HEK293 (cell line): ENCODE measurements at regions not wholly inside any gene's neighbourhood (a gene's known extent, or its start where the extent isn't known, plus 50 kb on each side); places are given as distances from the start of the nearest gene placed in this dataset.

ENCODE experiments used
- CTCF ChIA-PET: fragments of 350-600 bp; formaldehyde crosslinking; extraction: SDS; loops from one replicate; lab custom pipeline; 2021; ENCODE audit warnings: antibody characterized with exemption; lab: Yijun Ruan, JAX
- POLR2A ChIA-PET: fragments of 300-600 bp; formaldehyde crosslinking; extraction: SDS; loops from one replicate; lab custom pipeline; 2020; ENCODE audit warnings: antibody characterized with exemption, inconsistent platforms; lab: Yijun Ruan, JAX
- H3K27ac ChIP-seq: fragments of 200-500 bp; sonication (Bioruptor generic); 2 replicates; pipeline ENCODE4 v1.5.1; 2014; ENCODE audit warnings: low read depth, low read length, control low read depth, inconsistent platforms; ENCODE audit errors: extremely low read depth
- H3K36me3 ChIP-seq, 2 experiments: fragments of 200-500 bp in 1 of 2; sonication (Bioruptor generic) in 1 of 2; 1 replicate in 1 of 2; 2 replicates in 1 of 2; pipeline ENCODE4 v1.5.1; 2014 to 2017; ENCODE audit warnings: inconsistent platforms in 2 of 2, low read length in 2 of 2; ENCODE audit not compliant: control insufficient read depth in 2 of 2, insufficient read depth in 1 of 2
- H3K4me1 ChIP-seq: fragments of 200-500 bp; sonication (Bioruptor generic); 2 replicates; pipeline ENCODE4 v1.5.1; 2014; ENCODE audit warnings: mild to moderate bottlenecking, low read length, inconsistent platforms; ENCODE audit not compliant: control insufficient read depth, insufficient read depth
- H3K4me3 ChIP-seq: 2 replicates; pipeline ENCODE4 v1.5.1; 2011; ENCODE audit warnings: low read depth, mild to moderate bottlenecking, control low read depth, low read length, moderate library complexity
- H3K9me3 ChIP-seq: fragments of 200-500 bp; sonication (Bioruptor generic); 2 replicates; pipeline ENCODE4 v1.5.1; 2014; ENCODE audit warnings: low read depth, low read length, inconsistent platforms; ENCODE audit not compliant: control insufficient read depth, insufficient read depth
- GLI4 ChIP-seq: fragments of 450-650 bp; formaldehyde crosslinking; IDR thresholded peaks from 2 replicates; pipeline ENCODE4 v1.5.1; 2016; ENCODE audit warnings: missing biosample characterization, missing genetic modification characterization
- HOXA7 ChIP-seq: sonication (generic); formaldehyde crosslinking; IDR thresholded peaks from 2 replicates; pipeline ENCODE4 v1.8.1; 2022; ENCODE audit warnings: missing genetic modification reagents, borderline replicate concordance
- KLF7 ChIP-seq: fragments of 450-650 bp; formaldehyde crosslinking; IDR thresholded peaks from 2 replicates; pipeline ENCODE4 v1.5.1; 2016; ENCODE audit warnings: missing biosample characterization, missing genetic modification characterization, borderline replicate concordance
- SALL2 ChIP-seq: fragments of 450-650 bp; formaldehyde crosslinking; IDR thresholded peaks from 2 replicates; pipeline ENCODE4 v1.5.0; 2017; ENCODE audit warnings: missing biosample characterization, mild to moderate bottlenecking, missing genetic modification characterization, borderline replicate concordance
- ZEB2 ChIP-seq: fragments of 450-650 bp; formaldehyde crosslinking; IDR thresholded peaks from 2 replicates; pipeline ENCODE4 v1.5.1; 2016; ENCODE audit warnings: missing biosample characterization, missing genetic modification characterization
- ZIC2 ChIP-seq: fragments of 450-650 bp; formaldehyde crosslinking; IDR thresholded peaks from 2 replicates; pipeline ENCODE4 v1.5.1; 2016; ENCODE audit warnings: missing biosample characterization, missing genetic modification characterization
- ZNF138 ChIP-seq: fragments of 450-650 bp; formaldehyde crosslinking; IDR thresholded peaks from 2 replicates; pipeline ENCODE4 v1.5.1; 2016; ENCODE audit warnings: missing biosample characterization, missing genetic modification characterization, borderline replicate concordance
- ZNF202 ChIP-seq: fragments of 450-650 bp; formaldehyde crosslinking; IDR thresholded peaks from 2 replicates; pipeline ENCODE4 v1.5.1; 2016; ENCODE audit warnings: missing biosample characterization, missing genetic modification characterization, borderline replicate concordance
- ZNF214 ChIP-seq: fragments of 450-650 bp; formaldehyde crosslinking; IDR thresholded peaks from 2 replicates; pipeline ENCODE4 v1.5.1; 2017; ENCODE audit warnings: missing biosample characterization, mild to moderate bottlenecking, missing genetic modification characterization, borderline replicate concordance
- ZNF248 ChIP-seq: fragments of 450-650 bp; formaldehyde crosslinking; IDR thresholded peaks from 2 replicates; pipeline ENCODE4 v1.5.1; 2017; ENCODE audit warnings: missing biosample characterization, missing genetic modification characterization
- ZNF266 ChIP-seq: fragments of 450-650 bp; formaldehyde crosslinking; IDR thresholded peaks from 2 replicates; pipeline ENCODE4 v1.5.1; 2016; ENCODE audit warnings: missing biosample characterization, missing genetic modification characterization, low read depth
- ZNF292 ChIP-seq: fragments of 450-650 bp; formaldehyde crosslinking; IDR thresholded peaks from 2 replicates; pipeline ENCODE4 v1.5.1; 2016; ENCODE audit warnings: low read depth, missing biosample characterization, missing genetic modification characterization, borderline replicate concordance
- ZNF324 ChIP-seq: fragments of 450-650 bp; formaldehyde crosslinking; IDR thresholded peaks from 2 replicates; pipeline ENCODE4 v1.5.1; 2016; ENCODE audit warnings: missing biosample characterization, missing genetic modification characterization
- ZNF394 ChIP-seq: fragments of 450-650 bp; formaldehyde crosslinking; IDR thresholded peaks from 2 replicates; pipeline ENCODE4 v1.5.1; 2016; ENCODE audit warnings: missing biosample characterization, missing genetic modification characterization, mild to moderate bottlenecking, moderate library complexity, borderline replicate concordance
- ZNF404 ChIP-seq: fragments of 450-650 bp; formaldehyde crosslinking; IDR thresholded peaks from 2 replicates; pipeline ENCODE4 v1.5.1; 2017; ENCODE audit warnings: missing biosample characterization, missing genetic modification characterization
- ZNF558 ChIP-seq: fragments of 450-650 bp; formaldehyde crosslinking; IDR thresholded peaks from 2 replicates; pipeline ENCODE4 v1.5.1; 2016; ENCODE audit warnings: missing biosample characterization, missing genetic modification characterization
- ZNF654 ChIP-seq: fragments of 450-650 bp; formaldehyde crosslinking; IDR thresholded peaks from 2 replicates; pipeline ENCODE4 v1.5.1; 2016; ENCODE audit warnings: low read depth, missing biosample characterization, missing genetic modification characterization
- ZNF776 ChIP-seq: fragments of 450-650 bp; formaldehyde crosslinking; IDR thresholded peaks from 2 replicates; pipeline ENCODE4 v1.5.0; 2017; ENCODE audit warnings: missing biosample characterization, missing genetic modification characterization, borderline replicate concordance
- ZNF791 ChIP-seq: fragments of 450-650 bp; formaldehyde crosslinking; IDR thresholded peaks from 2 replicates; pipeline ENCODE4 v1.5.1; 2016; ENCODE audit warnings: missing biosample characterization, missing genetic modification characterization
- TF ChIP-seq, protein P1 (sequence below): sonication (generic); formaldehyde crosslinking; IDR thresholded peaks from 2 replicates; pipeline ENCODE4 v1.8.1; 2022; ENCODE audit warnings: mild to moderate bottlenecking, moderate library complexity, missing genetic modification reagents
- TF ChIP-seq, protein P2 (sequence below): fragments of 450-650 bp; formaldehyde crosslinking; conservative IDR thresholded peaks from 2 replicates; pipeline ENCODE4 v1.5.1; 2016; ENCODE audit warnings: low read depth, missing biosample characterization, missing genetic modification characterization
- TF ChIP-seq, protein P3 (sequence below): fragments of 450-650 bp; formaldehyde crosslinking; IDR thresholded peaks from 2 replicates; pipeline ENCODE4 v1.5.1; 2017; ENCODE audit warnings: missing biosample characterization, missing genetic modification characterization
- TF ChIP-seq, protein P4 (sequence below): fragments of 450-650 bp; formaldehyde crosslinking; IDR thresholded peaks from 2 replicates; pipeline ENCODE4 v1.5.1; 2016; ENCODE audit warnings: missing biosample characterization, missing genetic modification characterization

DNA sequence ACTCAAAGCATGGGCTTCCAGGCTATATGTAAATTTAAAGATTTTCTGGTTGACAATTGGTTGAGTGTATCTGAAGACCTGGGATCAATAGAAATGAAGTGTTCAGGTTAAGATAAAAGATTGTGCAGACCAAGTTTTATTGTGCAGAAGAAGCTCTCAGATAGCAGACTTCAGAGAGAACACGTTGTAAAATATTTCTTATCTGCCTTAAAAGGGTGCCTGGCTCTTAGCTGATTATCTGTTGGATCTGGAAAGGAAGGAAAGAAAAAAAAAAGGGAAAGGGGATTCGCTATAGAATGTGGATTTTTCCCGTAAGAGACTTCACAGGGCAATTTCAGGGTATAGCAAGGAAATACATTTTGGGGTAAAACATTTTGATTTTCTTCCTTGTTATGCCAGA is 523.2 kb downstream of the EDEM1 start:
- Histone ChIP-seq H3K4me3 (no peak overlapping the region), H3K27ac (no peak overlapping the region), H3K9me3 (no peaks in the 10 kb centered on the region), H3K4me1 (no peaks in the 10 kb centered on the region), H3K36me3 (no peaks in the 10 kb centered on the region)
- ChIA-PET CTCF (no interaction called here), POLR2A (no interaction called here)
- TF ChIP-seq ZNF791 (tag by site-specific recombination) (no peak), SALL2 (tag by site-specific recombination) (no peak), ZNF394 (tag by site-specific recombination) (no peak), ZNF248 (tag by site-specific recombination) (no peak), ZNF404 (no peak), ZEB2 (tag by site-specific recombination) (no peak), ZNF202 (tag by site-specific recombination) (no peak), ZNF138 (no peak), ZNF324 (tag by site-specific recombination) (no peak), GLI4 (tag by site-specific recombination) (no peak), ZNF776 (no peak), HOXA7 (CRISPR knock-in tag) (no peak), ZNF292 (no peak), KLF7 (no peak), ZNF558 (tag by site-specific recombination) (no peak), ZIC2 (tag by site-specific recombination) (no peak)
- TF ChIP-seq, protein P1, sequence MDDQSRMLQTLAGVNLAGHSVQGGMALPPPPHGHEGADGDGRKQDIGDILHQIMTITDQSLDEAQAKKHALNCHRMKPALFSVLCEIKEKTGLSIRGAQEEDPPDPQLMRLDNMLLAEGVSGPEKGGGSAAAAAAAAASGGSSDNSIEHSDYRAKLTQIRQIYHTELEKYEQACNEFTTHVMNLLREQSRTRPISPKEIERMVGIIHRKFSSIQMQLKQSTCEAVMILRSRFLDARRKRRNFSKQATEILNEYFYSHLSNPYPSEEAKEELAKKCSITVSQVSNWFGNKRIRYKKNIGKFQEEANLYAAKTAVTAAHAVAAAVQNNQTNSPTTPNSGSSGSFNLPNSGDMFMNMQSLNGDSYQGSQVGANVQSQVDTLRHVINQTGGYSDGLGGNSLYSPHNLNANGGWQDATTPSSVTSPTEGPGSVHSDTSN (CRISPR knock-in tag) = no peak
- TF ChIP-seq, protein P2, sequence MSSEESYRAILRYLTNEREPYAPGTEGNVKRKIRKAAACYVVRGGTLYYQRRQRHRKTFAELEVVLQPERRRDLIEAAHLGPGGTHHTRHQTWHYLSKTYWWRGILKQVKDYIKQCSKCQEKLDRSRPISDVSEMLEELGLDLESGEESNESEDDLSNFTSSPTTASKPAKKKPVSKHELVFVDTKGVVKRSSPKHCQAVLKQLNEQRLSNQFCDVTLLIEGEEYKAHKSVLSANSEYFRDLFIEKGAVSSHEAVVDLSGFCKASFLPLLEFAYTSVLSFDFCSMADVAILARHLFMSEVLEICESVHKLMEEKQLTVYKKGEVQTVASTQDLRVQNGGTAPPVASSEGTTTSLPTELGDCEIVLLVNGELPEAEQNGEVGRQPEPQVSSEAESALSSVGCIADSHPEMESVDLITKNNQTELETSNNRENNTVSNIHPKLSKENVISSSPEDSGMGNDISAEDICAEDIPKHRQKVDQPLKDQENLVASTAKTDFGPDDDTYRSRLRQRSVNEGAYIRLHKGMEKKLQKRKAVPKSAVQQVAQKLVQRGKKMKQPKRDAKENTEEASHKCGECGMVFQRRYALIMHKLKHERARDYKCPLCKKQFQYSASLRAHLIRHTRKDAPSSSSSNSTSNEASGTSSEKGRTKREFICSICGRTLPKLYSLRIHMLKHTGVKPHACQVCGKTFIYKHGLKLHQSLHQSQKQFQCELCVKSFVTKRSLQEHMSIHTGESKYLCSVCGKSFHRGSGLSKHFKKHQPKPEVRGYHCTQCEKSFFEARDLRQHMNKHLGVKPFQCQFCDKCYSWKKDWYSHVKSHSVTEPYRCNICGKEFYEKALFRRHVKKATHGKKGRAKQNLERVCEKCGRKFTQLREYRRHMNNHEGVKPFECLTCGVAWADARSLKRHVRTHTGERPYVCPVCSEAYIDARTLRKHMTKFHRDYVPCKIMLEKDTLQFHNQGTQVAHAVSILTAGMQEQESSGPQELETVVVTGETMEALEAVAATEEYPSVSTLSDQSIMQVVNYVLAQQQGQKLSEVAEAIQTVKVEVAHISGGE (tag by site-specific recombination) = no peak
- TF ChIP-seq, protein P3, sequence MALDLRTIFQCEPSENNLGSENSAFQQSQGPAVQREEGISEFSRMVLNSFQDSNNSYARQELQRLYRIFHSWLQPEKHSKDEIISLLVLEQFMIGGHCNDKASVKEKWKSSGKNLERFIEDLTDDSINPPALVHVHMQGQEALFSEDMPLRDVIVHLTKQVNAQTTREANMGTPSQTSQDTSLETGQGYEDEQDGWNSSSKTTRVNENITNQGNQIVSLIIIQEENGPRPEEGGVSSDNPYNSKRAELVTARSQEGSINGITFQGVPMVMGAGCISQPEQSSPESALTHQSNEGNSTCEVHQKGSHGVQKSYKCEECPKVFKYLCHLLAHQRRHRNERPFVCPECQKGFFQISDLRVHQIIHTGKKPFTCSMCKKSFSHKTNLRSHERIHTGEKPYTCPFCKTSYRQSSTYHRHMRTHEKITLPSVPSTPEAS (tag by site-specific recombination) = no peak
- TF ChIP-seq, protein P4, sequence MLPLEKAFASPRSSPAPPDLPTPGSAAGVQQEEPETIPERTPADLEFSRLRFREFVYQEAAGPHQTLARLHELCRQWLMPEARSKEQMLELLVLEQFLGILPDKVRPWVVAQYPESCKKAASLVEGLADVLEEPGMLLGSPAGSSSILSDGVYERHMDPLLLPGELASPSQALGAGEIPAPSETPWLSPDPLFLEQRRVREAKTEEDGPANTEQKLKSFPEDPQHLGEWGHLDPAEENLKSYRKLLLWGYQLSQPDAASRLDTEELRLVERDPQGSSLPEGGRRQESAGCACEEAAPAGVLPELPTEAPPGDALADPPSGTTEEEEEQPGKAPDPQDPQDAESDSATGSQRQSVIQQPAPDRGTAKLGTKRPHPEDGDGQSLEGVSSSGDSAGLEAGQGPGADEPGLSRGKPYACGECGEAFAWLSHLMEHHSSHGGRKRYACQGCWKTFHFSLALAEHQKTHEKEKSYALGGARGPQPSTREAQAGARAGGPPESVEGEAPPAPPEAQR (tag by site-specific recombination) = no peak

DNA sequence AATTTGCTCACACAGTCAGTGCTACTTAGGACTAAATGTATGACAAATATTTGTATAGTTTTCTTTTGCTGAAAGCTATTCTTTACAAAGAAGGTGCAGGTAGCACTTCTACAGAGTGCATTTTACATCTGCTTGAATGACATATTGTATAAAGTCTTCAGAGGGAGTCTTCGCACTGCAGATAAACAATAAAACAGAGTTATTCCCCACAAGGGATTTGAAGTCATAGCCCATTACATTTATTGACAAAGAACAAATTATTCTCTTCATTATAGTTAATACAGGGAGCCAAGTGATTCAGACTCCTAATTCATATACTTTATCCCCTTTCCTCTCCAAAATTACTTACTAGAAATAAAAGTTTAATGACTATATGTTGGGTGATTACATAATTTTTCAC is 529.7 kb downstream of the EDEM1 start:
- no peaks in the 10 kb centered on the region for H3K4me1 ChIP-seq
- TF ChIP-seq ZNF266 (tag by site-specific recombination) = no peak
- no peak for TF ChIP-seq ZNF214 (tag by site-specific recombination)
- TF ChIP-seq ZNF654 = no peak
- no peak overlapping the region for H3K27ac ChIP-seq
- no peaks in the 10 kb centered on the region for H3K9me3 ChIP-seq
- no peaks in the 10 kb centered on the region for H3K36me3 ChIP-seq
- H3K4me3 ChIP-seq = no peak overlapping the region
- ChIA-PET CTCF (no interaction called here), POLR2A (no interaction called here)
